ENCODE measurements at regions not wholly inside any gene's neighbourhood (a gene's known extent, or its start where the extent isn't known, plus 50 kb on each side); places are given as distances from the start of the nearest gene placed in this dataset.

DNA sequence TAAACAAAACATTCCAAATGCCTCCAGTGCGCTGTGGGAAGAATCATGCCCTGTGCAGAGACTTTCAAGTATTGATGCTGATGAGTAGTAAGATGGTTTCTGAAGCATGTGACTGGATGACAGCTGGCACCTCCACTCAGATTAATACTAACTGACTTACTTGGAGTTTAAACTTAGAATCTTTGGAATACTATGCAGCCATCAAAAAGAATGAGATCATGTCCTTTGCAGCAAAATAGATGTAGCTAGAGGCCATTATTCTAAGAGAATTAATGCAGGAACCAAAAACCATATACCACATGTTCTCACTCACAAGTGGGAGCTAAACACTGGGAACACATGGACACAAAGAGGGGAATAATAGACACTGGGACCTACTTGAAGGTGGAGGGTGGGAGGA, 73.8 kb upstream of the CHCHD3 start (continued):
- TF ChIP-seq, protein P1, sequence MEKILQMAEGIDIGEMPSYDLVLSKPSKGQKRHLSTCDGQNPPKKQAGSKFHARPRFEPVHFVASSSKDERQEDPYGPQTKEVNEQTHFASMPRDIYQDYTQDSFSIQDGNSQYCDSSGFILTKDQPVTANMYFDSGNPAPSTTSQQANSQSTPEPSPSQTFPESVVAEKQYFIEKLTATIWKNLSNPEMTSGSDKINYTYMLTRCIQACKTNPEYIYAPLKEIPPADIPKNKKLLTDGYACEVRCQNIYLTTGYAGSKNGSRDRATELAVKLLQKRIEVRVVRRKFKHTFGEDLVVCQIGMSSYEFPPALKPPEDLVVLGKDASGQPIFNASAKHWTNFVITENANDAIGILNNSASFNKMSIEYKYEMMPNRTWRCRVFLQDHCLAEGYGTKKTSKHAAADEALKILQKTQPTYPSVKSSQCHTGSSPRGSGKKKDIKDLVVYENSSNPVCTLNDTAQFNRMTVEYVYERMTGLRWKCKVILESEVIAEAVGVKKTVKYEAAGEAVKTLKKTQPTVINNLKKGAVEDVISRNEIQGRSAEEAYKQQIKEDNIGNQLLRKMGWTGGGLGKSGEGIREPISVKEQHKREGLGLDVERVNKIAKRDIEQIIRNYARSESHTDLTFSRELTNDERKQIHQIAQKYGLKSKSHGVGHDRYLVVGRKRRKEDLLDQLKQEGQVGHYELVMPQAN (IDR thresholded peaks at IDR 0.05; ENCODE audit: borderline replicate concordance): no peak
- TF ChIP-seq MTF1 (CRISPR knock-in tag; IDR thresholded peaks at IDR 0.05; ENCODE audit: borderline replicate concordance) (no peak), ZFPM2 (CRISPR knock-in tag; IDR thresholded peaks at IDR 0.05) (no peak), ZNF146 (CRISPR knock-in tag; IDR thresholded peaks at IDR 0.05; ENCODE audit: unreplicated experiment) (peak; percentile 90)

DNA sequence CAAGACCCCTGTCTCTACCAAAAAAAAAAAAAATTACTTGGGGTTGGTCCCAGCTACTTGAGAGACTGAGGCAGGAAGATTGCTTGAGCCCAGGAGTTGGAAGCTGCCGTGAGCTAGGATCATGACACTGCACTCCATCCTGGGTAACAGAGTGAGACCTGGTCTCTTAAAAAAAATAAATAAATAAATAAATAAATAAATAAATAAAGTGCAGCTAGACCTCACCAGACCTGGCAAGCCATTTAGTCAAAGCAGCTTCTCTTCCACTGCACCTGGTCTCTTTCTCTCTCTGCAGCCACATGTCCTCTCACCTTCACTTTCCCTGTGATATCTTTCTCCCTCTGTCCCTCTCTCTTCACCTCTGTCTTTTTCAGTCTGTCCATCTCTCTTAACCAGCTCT, 75.2 kb upstream of the CHCHD3 start:
- BruUV-seq (replicated peaks): no TSS peak
- Histone ChIP-seq H3K4me2 (ENCODE audit: insufficient read depth, low read length) (no peak overlapping the region), H3K4me1 (replicated peaks in 1 of 2; ENCODE audit: control insufficient read depth in 2 of 2, insufficient read depth in 2 of 2, low read length in 2 of 2) (no peaks in the 10 kb centered on the region), H3K36me3 (ENCODE audit: control insufficient read depth, insufficient read depth, low read length) (no peaks in the 10 kb centered on the region), H3K9ac (ENCODE audit: insufficient read depth in 1 of 2, low read depth in 2 of 2, low read length in 2 of 2) (no peak overlapping the region), H3K9me1 (ENCODE audit: control insufficient read depth, insufficient read depth, low read length) (no peaks in the 10 kb centered on the region), H3K4me3 (no peak overlapping the region), H3K79me2 (ENCODE audit: control insufficient read depth, insufficient read depth, low read length) (no peaks in the 10 kb centered on the region), H3K9me3 (replicated peaks; ENCODE audit: control insufficient read depth, insufficient read depth, low read depth, low read length) (no peaks in the 10 kb centered on the region), H4K20me1 (replicated peaks; ENCODE audit: control insufficient read depth, insufficient read depth, low read length) (peaks cover 4% of the 10 kb centered on the region; the same call in 1 of the 2 replicates), H2AFZ (ENCODE audit: low read depth, low read length) (no peak overlapping the region), H3K27me3 (ENCODE audit: control insufficient read depth in 2 of 2, insufficient read depth in 2 of 2, low read length in 2 of 2) (peaks cover 28 to 29% of the 10 kb centered on the region in 2 experiments), H3K27ac (ENCODE audit: extremely low read depth, low read depth, low read length) (no peak overlapping the region)
- CTCF ChIA-PET (ENCODE audit: low intra/inter-chr PET ratio): no interaction called here
- in situ Hi-C loops (cut with MboI) (no loop called here), intact Hi-C loops (cut with micrococcal nuclease) (no loop called here)
- FAIRE-seq (no peak), DNase-seq (ENCODE audit: extremely low read depth in 1 of 4, low spot score in 3 of 4) (no peak), ATAC-seq (no peak)
- POLR2A ChIA-PET: interaction anchor here (0.6 to 1.3 kb wide), 3 partner anchors 17 to 176 kb away, joined by 3 to 7 read pairs (median 4); no protein-coding TSS in a partner anchor
- WGBS (ENCODE audit: insufficient coverage, low coverage, missing lambda C conversion rate): 4% methylated on average over 1 of the region's 1 CpG
- TF ChIP-seq TAF9B (IDR thresholded peaks at IDR 0.05; ENCODE audit: partially characterized antibody): no peak
- no peak for TF ChIP-seq MYNN (IDR thresholded peaks at IDR 0.05)
- no peak for TF ChIP-seq MYNN (CRISPR knock-in tag; IDR thresholded peaks at IDR 0.05)
- no peak for TF ChIP-seq TSC22D4 (tag; IDR thresholded peaks at IDR 0.05)
- no peak for TF ChIP-seq ZZZ3 (IDR thresholded peaks at IDR 0.05)
- TF ChIP-seq, protein P2, sequence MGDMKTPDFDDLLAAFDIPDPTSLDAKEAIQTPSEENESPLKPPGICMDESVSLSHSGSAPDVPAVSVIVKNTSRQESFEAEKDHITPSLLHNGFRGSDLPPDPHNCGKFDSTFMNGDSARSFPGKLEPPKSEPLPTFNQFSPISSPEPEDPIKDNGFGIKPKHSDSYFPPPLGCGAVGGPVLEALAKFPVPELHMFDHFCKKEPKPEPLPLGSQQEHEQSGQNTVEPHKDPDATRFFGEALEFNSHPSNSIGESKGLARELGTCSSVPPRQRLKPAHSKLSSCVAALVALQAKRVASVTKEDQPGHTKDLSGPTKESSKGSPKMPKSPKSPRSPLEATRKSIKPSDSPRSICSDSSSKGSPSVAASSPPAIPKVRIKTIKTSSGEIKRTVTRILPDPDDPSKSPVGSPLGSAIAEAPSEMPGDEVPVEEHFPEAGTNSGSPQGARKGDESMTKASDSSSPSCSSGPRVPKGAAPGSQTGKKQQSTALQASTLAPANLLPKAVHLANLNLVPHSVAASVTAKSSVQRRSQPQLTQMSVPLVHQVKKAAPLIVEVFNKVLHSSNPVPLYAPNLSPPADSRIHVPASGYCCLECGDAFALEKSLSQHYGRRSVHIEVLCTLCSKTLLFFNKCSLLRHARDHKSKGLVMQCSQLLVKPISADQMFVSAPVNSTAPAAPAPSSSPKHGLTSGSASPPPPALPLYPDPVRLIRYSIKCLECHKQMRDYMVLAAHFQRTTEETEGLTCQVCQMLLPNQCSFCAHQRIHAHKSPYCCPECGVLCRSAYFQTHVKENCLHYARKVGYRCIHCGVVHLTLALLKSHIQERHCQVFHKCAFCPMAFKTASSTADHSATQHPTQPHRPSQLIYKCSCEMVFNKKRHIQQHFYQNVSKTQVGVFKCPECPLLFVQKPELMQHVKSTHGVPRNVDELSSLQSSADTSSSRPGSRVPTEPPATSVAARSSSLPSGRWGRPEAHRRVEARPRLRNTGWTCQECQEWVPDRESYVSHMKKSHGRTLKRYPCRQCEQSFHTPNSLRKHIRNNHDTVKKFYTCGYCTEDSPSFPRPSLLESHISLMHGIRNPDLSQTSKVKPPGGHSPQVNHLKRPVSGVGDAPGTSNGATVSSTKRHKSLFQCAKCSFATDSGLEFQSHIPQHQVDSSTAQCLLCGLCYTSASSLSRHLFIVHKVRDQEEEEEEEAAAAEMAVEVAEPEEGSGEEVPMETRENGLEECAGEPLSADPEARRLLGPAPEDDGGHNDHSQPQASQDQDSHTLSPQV (IDR thresholded peaks at IDR 0.05): no peak
- TF ChIP-seq TEAD1 (CRISPR knock-in tag; IDR thresholded peaks at IDR 0.05): no peak
- no peak for TF ChIP-seq SMARCE1 (IDR thresholded peaks at IDR 0.05)
- no peak for TF ChIP-seq ZNF253 (CRISPR knock-in tag; conservative IDR thresholded peaks at IDR 0.05)
- no peak for TF ChIP-seq NCOA4 (IDR thresholded peaks at IDR 0.05; ENCODE audit: partially characterized antibody)
- no peak for TF ChIP-seq BHLHE40 (IDR thresholded peaks at IDR 0.05; ENCODE audit: low read length)
- TF ChIP-seq ILF3 (IDR thresholded peaks at IDR 0.05; ENCODE audit: borderline replicate concordance): no peak
- no peak for TF ChIP-seq ZNF124 (CRISPR knock-in tag; IDR thresholded peaks at IDR 0.05)
- TF ChIP-seq DDX20 (tag; IDR thresholded peaks at IDR 0.05; ENCODE audit: low read depth): no peak
- no peak for TF ChIP-seq ELF1 (tag; IDR thresholded peaks at IDR 0.05)
